Cardiac fibroblast (primary cell): ENCODE measurements at regions not wholly inside any gene's neighbourhood (a gene's known extent, or its start where the extent isn't known, plus 50 kb on each side); places are given as distances from the start of the nearest gene placed in this dataset.

Experiments used
- DNase-seq, 2 donors: peaks; one replicate each; pipeline versions ENCODE4 v3.0.0 to v3.0.0-alpha.2; 2010; ENCODE audit warnings: low read depth in 2 of 2
- H3K4me3 ChIP-seq, 2 donors: replicated peaks in 1 of 2; 1 replicate in 1 of 2; 2 replicates in 1 of 2; pipeline ENCODE4 v1.5.1; 2011; ENCODE audit warnings: low read depth in 2 of 2, low read length in 2 of 2, mild to moderate bottlenecking in 2 of 2, moderate library complexity in 1 of 2
- CTCF ChIP-seq: IDR thresholded peaks from one replicate; pipeline ENCODE4 v1.5.1; 2011; ENCODE audit warnings: low read depth, mild to moderate bottlenecking, low read length, inconsistent platforms

- peak in 1 of 2 donors; percentile 36 for DNase-seq
- TF ChIP-seq CTCF = no peak
- H3K4me3 ChIP-seq = no peak overlapping the region
These were observed 217.0 kb upstream of the CNR1 start for GRCh38 chr6:88383183-88383582.

GRCh38 chr6:88381289-88381642 lies 215.1 kb upstream of the CNR1 start:
- no peak for TF ChIP-seq CTCF
- H3K4me3 ChIP-seq = no peak overlapping the region
- DNase-seq = no peak

- no peak overlapping the region for H3K4me3 ChIP-seq
- TF ChIP-seq CTCF = no peak
- DNase-seq = peak; percentile 26 to 79
These were observed 214.6 kb upstream of the CNR1 start for GRCh38 chr6:88380618-88381288.

GRCh38 chr6:88380083-88380482 lies 213.9 kb upstream of the CNR1 start:
- DNase-seq = peak; percentile 79 to 96
- no peak for TF ChIP-seq CTCF
- no peak overlapping the region for H3K4me3 ChIP-seq

GRCh38 chr6:88378639-88379038 lies 212.5 kb upstream of the CNR1 start:
- no peak overlapping the region for H3K4me3 ChIP-seq
- no peak for DNase-seq
- TF ChIP-seq CTCF = no peak

GRCh38 chr6:88377976-88378568 lies 211.9 kb upstream of the CNR1 start:
- no peak for TF ChIP-seq CTCF
- no peak for DNase-seq
- no peak overlapping the region for H3K4me3 ChIP-seq

GRCh38 chr6:88376768-88377387 lies 210.7 kb upstream of the CNR1 start:
- no peak for TF ChIP-seq CTCF
- DNase-seq = peak; percentile 72 to 92
- no peak overlapping the region for H3K4me3 ChIP-seq
